HepG2 (cell line): ENCODE measurements at regions not wholly inside any gene's neighbourhood (a gene's known extent, or its start where the extent isn't known, plus 50 kb on each side); places are given as distances from the start of the nearest gene placed in this dataset.

Experiments
- ATAC-seq: fragments of 200-7000 bp; cut with Tn5 transposase; 3 replicates; pipeline ENCODE4 v1.9.1; 2020; ENCODE audit warnings: mild to moderate bottlenecking, moderate library complexity
- BruUV-seq: library from RNA; stranded (reverse); fragments of 400-500 nt; replicated peaks from 2 replicates; lab custom pipeline; 2021; lab: Mats Ljungman, UMichigan
- CTCF ChIA-PET: fragments of 300-600 bp; formaldehyde crosslinking; extraction: SDS; loops from one replicate; lab custom pipeline; 2021; ENCODE audit warnings: low total read pairs, inconsistent platforms, low intra/inter-chr PET ratio; lab: Yijun Ruan, JAX
- POLR2A ChIA-PET: fragments of 350-600 bp; sonication (Branson Sonifier 250); formaldehyde crosslinking; loops from one replicate; lab custom pipeline; 2020; ENCODE audit warnings: antibody characterized with exemption, inconsistent platforms; lab: Yijun Ruan, JAX
- DNase-seq: peaks from one replicate; pipeline ENCODE4 v3.0.0-alpha.2; 2015; ENCODE audit warnings: low spot score
- FAIRE-seq: peaks from 3 replicates; lab custom pipeline; 2011; peaks lifted over from hg19 to GRCh38; lab: Jason Lieb, UNC
- H2AFZ ChIP-seq: one replicate; pipeline ENCODE4 v1.6.1; 2011; ENCODE audit warnings: low read length, inconsistent platforms
- H3K27ac ChIP-seq: fragments of 300-600 bp; 3 replicates; pipeline ENCODE4 v1.8.0; 2011; ENCODE audit warnings: mixed run types, mild to moderate bottlenecking, mixed read lengths, low read length, inconsistent platforms; ENCODE audit not compliant: insufficient read depth; ENCODE audit errors: extremely low read length
- H3K27me3 ChIP-seq, 2 experiments: fragments of 200-600 bp in 1 of 2; 2 replicates in 1 of 2; 3 replicates in 1 of 2; pipeline versions ENCODE4 v1.6.0 to v1.8.0; 2011; ENCODE audit warnings: low read length in 2 of 2, mild to moderate bottlenecking in 2 of 2, moderate library complexity in 2 of 2, inconsistent platforms in 1 of 2; ENCODE audit not compliant: insufficient read depth in 2 of 2, control insufficient read depth in 1 of 2
- H3K36me3 ChIP-seq, 2 experiments: fragments of 200-600 bp in 1 of 2; replicated peaks in 1 of 2; 2 replicates in 1 of 2; 3 replicates in 1 of 2; pipeline versions ENCODE4 v1.5.1 to v1.8.0; 2011; ENCODE audit warnings: low read length in 2 of 2, inconsistent platforms in 1 of 2; ENCODE audit not compliant: insufficient read depth in 2 of 2, control insufficient read depth in 1 of 2
- H3K4me1 ChIP-seq: 2 replicates; pipeline ENCODE4 v1.5.1; 2012; ENCODE audit warnings: low read length, inconsistent platforms; ENCODE audit not compliant: insufficient read depth
- H3K4me2 ChIP-seq: 2 replicates; pipeline ENCODE4 v1.6.0; 2011; ENCODE audit warnings: low read depth, low read length, inconsistent platforms
- H3K4me3 ChIP-seq, 3 experiments: fragments of 200-600 bp in 1 of 3; sonication (generic), shearing (Covaris generic) in 1 of 3; replicated peaks in 1 of 3; 2 replicates each; pipeline ENCODE4 v1.5.1; 2011 to 2016; ENCODE audit warnings: low read length in 3 of 3, inconsistent platforms in 2 of 3, low read depth in 2 of 3, mild to moderate bottlenecking in 2 of 3, control low read depth in 1 of 3, mixed read lengths in 1 of 3; ENCODE audit not compliant: insufficient read depth in 1 of 3
- H3K79me2 ChIP-seq: one replicate; pipeline ENCODE4 v1.6.1; 2011; ENCODE audit warnings: low read length, inconsistent platforms; ENCODE audit not compliant: insufficient read depth
- H3K9ac ChIP-seq: 2 replicates; pipeline ENCODE4 v1.6.0; 2011; ENCODE audit warnings: mild to moderate bottlenecking, low read depth, low read length, inconsistent platforms; ENCODE audit not compliant: insufficient read depth
- H3K9me3 ChIP-seq: 2 replicates; pipeline ENCODE4 v1.5.1; 2012; ENCODE audit warnings: mild to moderate bottlenecking, low read length
- H4K20me1 ChIP-seq: 2 replicates; pipeline ENCODE4 v1.6.0; 2011; ENCODE audit warnings: inconsistent platforms, mild to moderate bottlenecking, low read length, moderate library complexity; ENCODE audit not compliant: insufficient read depth
- CERS6 ChIP-seq: sonication (generic); formaldehyde crosslinking; IDR thresholded peaks from 2 replicates; pipeline ENCODE4 v1.5.0; 2020; ENCODE audit warnings: missing genetic modification reagents
- MAFK ChIP-seq, 2 experiments: IDR thresholded peaks in 1 of 2; conservative IDR thresholded peaks in 1 of 2; 2 replicates each; pipeline ENCODE4 v1.6.1; 2011; ENCODE audit warnings: improper control_type of control experiment in 2 of 2, low read length in 2 of 2
- MXI1 ChIP-seq: IDR thresholded peaks from 3 replicates; pipeline ENCODE4 v1.6.1; 2012; ENCODE audit warnings: low read depth, low read length, inconsistent platforms, borderline replicate concordance
- PLSCR1 ChIP-seq: sonication (generic); formaldehyde crosslinking; IDR thresholded peaks from 2 replicates; pipeline ENCODE4 v1.5.0; 2020; ENCODE audit warnings: missing genetic modification reagents, mild to moderate bottlenecking, borderline replicate concordance
- RCOR2 ChIP-seq: IDR thresholded peaks from 2 replicates; pipeline ENCODE4 v1.6.1; 2016; ENCODE audit warnings: missing biosample characterization, missing genetic modification reagents
- SRSF4 ChIP-seq: fragments of 200-400 bp; formaldehyde crosslinking; IDR thresholded peaks from one replicate; pipeline ENCODE4 v1.6.1; 2018; ENCODE audit warnings: mild to moderate bottlenecking, low read depth, low read length, moderate library complexity; ENCODE audit not compliant: poor library complexity, severe bottlenecking
- THAP11 ChIP-seq: IDR thresholded peaks from 2 replicates; pipeline ENCODE4 v1.6.1; 2016; ENCODE audit warnings: missing biosample characterization, missing genetic modification reagents
- ZBTB42 ChIP-seq: sonication (generic); formaldehyde crosslinking; IDR thresholded peaks from 2 replicates; pipeline ENCODE4 v1.5.0; 2020; ENCODE audit warnings: mild to moderate bottlenecking, missing genetic modification reagents
- ZKSCAN5 ChIP-seq: sonication (generic); formaldehyde crosslinking; IDR thresholded peaks from 2 replicates; pipeline ENCODE4 v1.5.1; 2020; ENCODE audit warnings: mild to moderate bottlenecking, missing genetic modification reagents
- ZNF138 ChIP-seq: sonication (generic); formaldehyde crosslinking; IDR thresholded peaks from 2 replicates; pipeline ENCODE4 v1.5.0; 2020; ENCODE audit warnings: mild to moderate bottlenecking, low read depth, missing genetic modification reagents
- ZNF143 ChIP-seq: sonication (generic); formaldehyde crosslinking; IDR thresholded peaks from 2 replicates; pipeline ENCODE4 v1.4.0; 2020; ENCODE audit warnings: missing genetic modification reagents
- WGBS: methylation state at CpG from one replicate; pipeline ENCODE4 v1.1.6; 2017; ENCODE audit warnings: low lambda C conversion rate; 5-methylcytosine and 5-hydroxymethylcytosine counted together
- in situ Hi-C: cut with HindIII; loops from 2 replicates; pipeline ENCODE4 v1.10.0; 2017; ENCODE audit warnings: low pct_unique_long_range_greater_than_20kb; ENCODE audit not compliant: extremely low pct_ligation_motif_present
- intact Hi-C: fragments of 100-400 bp; cut with micrococcal nuclease; formaldehyde crosslinking; loops from one replicate; pipeline ENCODE4 v1.10.0; 2022; ENCODE audit not compliant: unreplicated experiment

- TF ChIP-seq ZKSCAN5: no peak
- TF ChIP-seq SRSF4: no peak
- no peak for TF ChIP-seq ZBTB42 (CRISPR knock-in tag)
These were observed 108.7 kb downstream of the SCP2D1 start (continued) for GRCh38 chr20:18922251-18922650.

GRCh38 chr20:18922898-18923297 lies 109.3 kb downstream of the SCP2D1 start:
- ChIA-PET CTCF (no interaction called here), POLR2A (no interaction called here)
- no TSS peak for BruUV-seq
- no peaks in the 10 kb centered on the region for H4K20me1 ChIP-seq
- H3K27me3 ChIP-seq: no peaks in the 10 kb centered on the region
- no peak overlapping the region for H3K9ac ChIP-seq
- WGBS: 9% methylated on average over 2 of the region's 2 CpGs
- no peak for DNase-seq
- H3K79me2 ChIP-seq: no peaks in the 10 kb centered on the region
- no peak for ATAC-seq
- H3K9me3 ChIP-seq: no peaks in the 10 kb centered on the region
- H3K4me3 ChIP-seq: no peak overlapping the region
- H2AFZ ChIP-seq: no peak overlapping the region
- H3K27ac ChIP-seq: no peak overlapping the region
- H3K4me2 ChIP-seq: no peak overlapping the region
- H3K4me1 ChIP-seq: no peaks in the 10 kb centered on the region
- intact Hi-C loops: no loop called here
- FAIRE-seq: no peak
- H3K36me3 ChIP-seq: no peaks in the 10 kb centered on the region
- TF ChIP-seq RCOR2 (no peak), THAP11 (peak; percentile 51), ZNF143 (CRISPR knock-in tag) (peak; percentile 72)
- TF ChIP-seq, all 625 proteins: peak for 2
- in situ Hi-C loops: no loop called here

- Histone ChIP-seq H3K9me3 (no peaks in the 10 kb centered on the region), H2AFZ (no peak overlapping the region), H3K9ac (no peak overlapping the region), H3K27me3 (no peaks in the 10 kb centered on the region), H3K4me1 (no peaks in the 10 kb centered on the region), H4K20me1 (no peaks in the 10 kb centered on the region), H3K36me3 (no peaks in the 10 kb centered on the region), H3K4me3 (no peak overlapping the region), H3K79me2 (no peaks in the 10 kb centered on the region), H3K4me2 (no peak overlapping the region), H3K27ac (no peak overlapping the region)
- ATAC-seq: no peak
- no peak for DNase-seq
- in situ Hi-C loops: no loop called here
- FAIRE-seq: no peak
- intact Hi-C loops: no loop called here
- TF ChIP-seq PLSCR1 (CRISPR knock-in tag) (no peak), CERS6 (CRISPR knock-in tag) (no peak), MAFK (conservative IDR thresholded peaks at IDR 0.05 in 1 of 2, IDR thresholded peaks at IDR 0.05 in 1 of 2; ENCODE audit: low read length in 2 of 2) (peak; percentile 41 to 49; a peak in 2 of 4 replicates), MXI1 (no peak), ZNF138 (CRISPR knock-in tag) (no peak)
- POLR2A ChIA-PET: no interaction called here
- BruUV-seq: no TSS peak
- CTCF ChIA-PET: no interaction called here
These were observed 113.4 kb downstream of the SCP2D1 start for GRCh38 chr20:18926965-18927364.
